ENCODE measurements at regions not wholly inside any gene's neighbourhood (a gene's known extent, or its start where the extent isn't known, plus 50 kb on each side); places are given as distances from the start of the nearest gene placed in this dataset.

- TF ChIP-seq TSHZ2 (CRISPR knock-in tag; IDR thresholded peaks at IDR 0.05) = no peak
- no peak for TF ChIP-seq ZNF8 (CRISPR knock-in tag; IDR thresholded peaks at IDR 0.05)
- no peak for TF ChIP-seq ZNF565 (CRISPR knock-in tag; conservative IDR thresholded peaks at IDR 0.05; ENCODE audit: low read depth)
Measured at GRCh38 chr9:126217797-126218196, 108.8 kb upstream of the MVB12B start (continued).

GRCh38 chr9:126218359-126219125 is 108.1 kb upstream of the MVB12B start:
- TF ChIP-seq TCF4 (CRISPR knock-in tag; IDR thresholded peaks at IDR 0.05; ENCODE audit: borderline replicate concordance) (no peak), ZNF70 (CRISPR knock-in tag; IDR thresholded peaks at IDR 0.05) (no peak), ARNTL (CRISPR knock-in tag; IDR thresholded peaks at IDR 0.05; ENCODE audit: borderline replicate concordance, low read depth) (no peak)
- TF ChIP-seq, protein P1, sequence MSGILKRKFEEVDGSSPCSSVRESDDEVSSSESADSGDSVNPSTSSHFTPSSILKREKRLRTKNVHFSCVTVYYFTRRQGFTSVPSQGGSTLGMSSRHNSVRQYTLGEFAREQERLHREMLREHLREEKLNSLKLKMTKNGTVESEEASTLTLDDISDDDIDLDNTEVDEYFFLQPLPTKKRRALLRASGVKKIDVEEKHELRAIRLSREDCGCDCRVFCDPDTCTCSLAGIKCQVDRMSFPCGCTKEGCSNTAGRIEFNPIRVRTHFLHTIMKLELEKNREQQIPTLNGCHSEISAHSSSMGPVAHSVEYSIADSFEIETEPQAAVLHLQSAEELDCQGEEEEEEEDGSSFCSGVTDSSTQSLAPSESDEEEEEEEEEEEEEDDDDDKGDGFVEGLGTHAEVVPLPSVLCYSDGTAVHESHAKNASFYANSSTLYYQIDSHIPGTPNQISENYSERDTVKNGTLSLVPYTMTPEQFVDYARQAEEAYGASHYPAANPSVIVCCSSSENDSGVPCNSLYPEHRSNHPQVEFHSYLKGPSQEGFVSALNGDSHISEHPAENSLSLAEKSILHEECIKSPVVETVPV (CRISPR knock-in tag; IDR thresholded peaks at IDR 0.05) = no peak
- no peak for ATAC-seq

- no peak for TF ChIP-seq TCF4 (CRISPR knock-in tag; IDR thresholded peaks at IDR 0.05; ENCODE audit: borderline replicate concordance)
- TF ChIP-seq OSR1 (CRISPR knock-in tag; IDR thresholded peaks at IDR 0.05) = no peak
- no peak for TF ChIP-seq ISL1 (CRISPR knock-in tag; IDR thresholded peaks at IDR 0.05)
- no peak for TF ChIP-seq TOX (CRISPR knock-in tag; IDR thresholded peaks at IDR 0.05; ENCODE audit: borderline replicate concordance)
- TF ChIP-seq CREB5 (CRISPR knock-in tag; IDR thresholded peaks at IDR 0.05; ENCODE audit: low read depth) = no peak
- no peak for TF ChIP-seq ZFP30 (CRISPR knock-in tag; IDR thresholded peaks at IDR 0.05)
- TF ChIP-seq, protein P1 (CRISPR knock-in tag; IDR thresholded peaks at IDR 0.05) = no peak
- no peak for TF ChIP-seq TSHZ2 (CRISPR knock-in tag; IDR thresholded peaks at IDR 0.05)
- TF ChIP-seq ZNF70 (CRISPR knock-in tag; IDR thresholded peaks at IDR 0.05) = no peak
- no peak for TF ChIP-seq ESRRG (CRISPR knock-in tag; IDR thresholded peaks at IDR 0.05)
- no peak for TF ChIP-seq GLIS3 (CRISPR knock-in tag; IDR thresholded peaks at IDR 0.05)
- no peak for TF ChIP-seq CSDC2 (CRISPR knock-in tag; IDR thresholded peaks at IDR 0.05)
- TF ChIP-seq PPARA (CRISPR knock-in tag; IDR thresholded peaks at IDR 0.05; ENCODE audit: borderline replicate concordance) = no peak
- TF ChIP-seq, protein P2, sequence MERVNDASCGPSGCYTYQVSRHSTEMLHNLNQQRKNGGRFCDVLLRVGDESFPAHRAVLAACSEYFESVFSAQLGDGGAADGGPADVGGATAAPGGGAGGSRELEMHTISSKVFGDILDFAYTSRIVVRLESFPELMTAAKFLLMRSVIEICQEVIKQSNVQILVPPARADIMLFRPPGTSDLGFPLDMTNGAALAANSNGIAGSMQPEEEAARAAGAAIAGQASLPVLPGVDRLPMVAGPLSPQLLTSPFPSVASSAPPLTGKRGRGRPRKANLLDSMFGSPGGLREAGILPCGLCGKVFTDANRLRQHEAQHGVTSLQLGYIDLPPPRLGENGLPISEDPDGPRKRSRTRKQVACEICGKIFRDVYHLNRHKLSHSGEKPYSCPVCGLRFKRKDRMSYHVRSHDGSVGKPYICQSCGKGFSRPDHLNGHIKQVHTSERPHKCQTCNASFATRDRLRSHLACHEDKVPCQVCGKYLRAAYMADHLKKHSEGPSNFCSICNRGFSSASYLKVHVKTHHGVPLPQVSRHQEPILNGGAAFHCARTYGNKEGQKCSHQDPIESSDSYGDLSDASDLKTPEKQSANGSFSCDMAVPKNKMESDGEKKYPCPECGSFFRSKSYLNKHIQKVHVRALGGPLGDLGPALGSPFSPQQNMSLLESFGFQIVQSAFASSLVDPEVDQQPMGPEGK (CRISPR knock-in tag; IDR thresholded peaks at IDR 0.05; ENCODE audit: borderline replicate concordance) = no peak
- TF ChIP-seq ZNF8 (CRISPR knock-in tag; IDR thresholded peaks at IDR 0.05) = no peak
- TF ChIP-seq, protein P3, sequence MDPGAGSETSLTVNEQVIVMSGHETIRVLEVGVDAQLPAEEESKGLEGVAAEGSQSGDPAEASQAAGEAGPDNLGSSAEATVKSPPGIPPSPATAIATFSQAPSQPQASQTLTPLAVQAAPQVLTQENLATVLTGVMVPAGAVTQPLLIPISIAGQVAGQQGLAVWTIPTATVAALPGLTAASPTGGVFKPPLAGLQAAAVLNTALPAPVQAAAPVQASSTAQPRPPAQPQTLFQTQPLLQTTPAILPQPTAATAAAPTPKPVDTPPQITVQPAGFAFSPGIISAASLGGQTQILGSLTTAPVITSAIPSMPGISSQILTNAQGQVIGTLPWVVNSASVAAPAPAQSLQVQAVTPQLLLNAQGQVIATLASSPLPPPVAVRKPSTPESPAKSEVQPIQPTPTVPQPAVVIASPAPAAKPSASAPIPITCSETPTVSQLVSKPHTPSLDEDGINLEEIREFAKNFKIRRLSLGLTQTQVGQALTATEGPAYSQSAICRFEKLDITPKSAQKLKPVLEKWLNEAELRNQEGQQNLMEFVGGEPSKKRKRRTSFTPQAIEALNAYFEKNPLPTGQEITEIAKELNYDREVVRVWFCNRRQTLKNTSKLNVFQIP (CRISPR knock-in tag; IDR thresholded peaks at IDR 0.05; ENCODE audit: borderline replicate concordance, low read depth) = no peak
- no peak for TF ChIP-seq RARB (CRISPR knock-in tag; IDR thresholded peaks at IDR 0.05)
- TF ChIP-seq ZC3H10 (CRISPR knock-in tag; IDR thresholded peaks at IDR 0.05) = no peak
- no peak for ATAC-seq
Measured at GRCh38 chr9:126219166-126219565, 107.5 kb upstream of the MVB12B start.
